Astrocyte (in vitro differentiated cells and primary cell): ENCODE measurements at regions not wholly inside any gene's neighbourhood (a gene's known extent, or its start where the extent isn't known, plus 50 kb on each side); places are given as distances from the start of the nearest gene placed in this dataset.

Experiments used
- EZH2 ChIP-seq: IDR thresholded peaks from 2 replicates; pipeline ENCODE4 v1.6.1; 2012; ENCODE audit warnings: mild to moderate bottlenecking, low read length, inconsistent platforms; ENCODE audit not compliant: insufficient read depth
- TF ChIP-seq, protein P1 (sequence below): IDR thresholded peaks from 2 replicates; pipeline ENCODE4 v1.5.1; 2011; ENCODE audit warnings: low read depth, mild to moderate bottlenecking, inconsistent platforms, low read length, moderate library complexity; ENCODE audit not compliant: insufficient read depth

DNA sequence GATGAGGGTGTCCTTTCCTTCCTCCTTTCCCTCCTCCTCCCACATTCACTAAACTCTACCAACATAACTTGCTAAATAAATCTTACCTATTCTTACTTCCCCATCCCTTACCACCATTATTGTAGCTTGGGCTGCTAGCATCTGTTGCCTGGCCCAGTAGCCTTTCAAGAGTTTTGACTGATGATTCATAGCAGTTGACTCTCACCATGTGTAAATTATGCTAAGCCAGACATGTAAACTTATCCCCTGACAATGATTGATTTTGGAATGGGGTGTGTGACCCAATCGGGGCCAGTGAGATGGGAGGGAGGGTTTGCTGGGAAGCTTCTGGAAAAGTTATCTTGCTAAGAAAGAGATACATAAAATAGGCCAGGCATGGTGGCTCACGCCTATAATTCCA, 161.8 kb upstream of the SPRY4 start:
- TF ChIP-seq, protein P1, sequence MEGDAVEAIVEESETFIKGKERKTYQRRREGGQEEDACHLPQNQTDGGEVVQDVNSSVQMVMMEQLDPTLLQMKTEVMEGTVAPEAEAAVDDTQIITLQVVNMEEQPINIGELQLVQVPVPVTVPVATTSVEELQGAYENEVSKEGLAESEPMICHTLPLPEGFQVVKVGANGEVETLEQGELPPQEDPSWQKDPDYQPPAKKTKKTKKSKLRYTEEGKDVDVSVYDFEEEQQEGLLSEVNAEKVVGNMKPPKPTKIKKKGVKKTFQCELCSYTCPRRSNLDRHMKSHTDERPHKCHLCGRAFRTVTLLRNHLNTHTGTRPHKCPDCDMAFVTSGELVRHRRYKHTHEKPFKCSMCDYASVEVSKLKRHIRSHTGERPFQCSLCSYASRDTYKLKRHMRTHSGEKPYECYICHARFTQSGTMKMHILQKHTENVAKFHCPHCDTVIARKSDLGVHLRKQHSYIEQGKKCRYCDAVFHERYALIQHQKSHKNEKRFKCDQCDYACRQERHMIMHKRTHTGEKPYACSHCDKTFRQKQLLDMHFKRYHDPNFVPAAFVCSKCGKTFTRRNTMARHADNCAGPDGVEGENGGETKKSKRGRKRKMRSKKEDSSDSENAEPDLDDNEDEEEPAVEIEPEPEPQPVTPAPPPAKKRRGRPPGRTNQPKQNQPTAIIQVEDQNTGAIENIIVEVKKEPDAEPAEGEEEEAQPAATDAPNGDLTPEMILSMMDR = no peak
- TF ChIP-seq EZH2 = no peak
